SK-N-SH treated with all-trans-retinoic acid at 6 μM for 48 hours (cell line): ENCODE measurements at regions not wholly inside any gene's neighbourhood (a gene's known extent, or its start where the extent isn't known, plus 50 kb on each side); places are given as distances from the start of the nearest gene placed in this dataset.

Experiments used
- PATZ1 ChIP-seq: fragments of 250-450 bp; sonication (Bioruptor Pico); IDR thresholded peaks from 2 replicates; pipeline ENCODE4 v1.8.0; 2020; ENCODE audit warnings: mild to moderate bottlenecking, moderate library complexity, borderline replicate concordance
- SNAI2 ChIP-seq: fragments of 250-450 bp; sonication (Bioruptor Pico); IDR thresholded peaks from 2 replicates; pipeline ENCODE4 v1.5.0; 2020; ENCODE audit warnings: mild to moderate bottlenecking, moderate library complexity
- ZFP3 ChIP-seq: fragments of 250-450 bp; sonication (Bioruptor Pico); IDR thresholded peaks from 2 replicates; pipeline ENCODE4 v1.5.0; 2020; ENCODE audit warnings: mild to moderate bottlenecking, moderate library complexity
- ZNF565 ChIP-seq: fragments of 450-650 bp; formaldehyde crosslinking; conservative IDR thresholded peaks from 2 replicates; pipeline ENCODE4 v1.5.0; 2020; ENCODE audit warnings: low read depth, mild to moderate bottlenecking, moderate library complexity
- ZNF70 ChIP-seq: fragments of 450-650 bp; formaldehyde crosslinking; IDR thresholded peaks from 2 replicates; pipeline ENCODE4 v1.5.0; 2020; ENCODE audit warnings: mild to moderate bottlenecking, moderate library complexity
- TF ChIP-seq, protein P1 (sequence below): fragments of 250-450 bp; sonication (Bioruptor Pico); IDR thresholded peaks from 2 replicates; pipeline ENCODE4 v1.5.1; 2020; ENCODE audit warnings: low read depth, mild to moderate bottlenecking, moderate library complexity

DNA sequence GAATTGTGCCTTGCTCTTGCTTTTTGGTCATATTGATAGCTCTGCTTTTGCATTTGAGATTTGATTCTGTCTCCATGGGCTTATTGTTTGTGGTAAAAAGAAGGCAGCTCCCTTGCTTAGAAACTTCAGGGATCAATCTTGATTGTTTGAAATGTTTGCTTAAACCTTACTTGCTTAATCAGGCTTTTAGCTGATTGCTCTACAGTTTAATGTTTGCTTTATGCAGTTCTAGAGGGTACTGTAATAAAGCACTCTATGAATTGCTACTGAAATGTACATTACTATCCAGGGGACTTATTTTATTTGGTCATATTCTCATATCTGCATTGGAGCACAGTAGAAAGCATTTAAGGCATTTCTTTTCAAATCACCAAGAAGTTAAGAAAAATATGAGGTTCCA, 545.4 kb upstream of the HS3ST5 start:
- no peak for TF ChIP-seq PATZ1 (CRISPR knock-in tag)
- TF ChIP-seq ZFP3 (CRISPR knock-in tag): no peak
- no peak for TF ChIP-seq SNAI2 (CRISPR knock-in tag)
- TF ChIP-seq, protein P1, sequence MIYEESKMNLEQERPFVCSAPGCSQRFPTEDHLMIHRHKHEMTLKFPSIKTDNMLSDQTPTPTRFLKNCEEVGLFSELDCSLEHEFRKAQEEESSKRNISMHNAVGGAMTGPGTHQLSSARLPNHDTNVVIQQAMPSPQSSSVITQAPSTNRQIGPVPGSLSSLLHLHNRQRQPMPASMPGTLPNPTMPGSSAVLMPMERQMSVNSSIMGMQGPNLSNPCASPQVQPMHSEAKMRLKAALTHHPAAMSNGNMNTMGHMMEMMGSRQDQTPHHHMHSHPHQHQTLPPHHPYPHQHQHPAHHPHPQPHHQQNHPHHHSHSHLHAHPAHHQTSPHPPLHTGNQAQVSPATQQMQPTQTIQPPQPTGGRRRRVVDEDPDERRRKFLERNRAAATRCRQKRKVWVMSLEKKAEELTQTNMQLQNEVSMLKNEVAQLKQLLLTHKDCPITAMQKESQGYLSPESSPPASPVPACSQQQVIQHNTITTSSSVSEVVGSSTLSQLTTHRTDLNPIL (CRISPR knock-in tag): no peak
- no peak for TF ChIP-seq ZNF565 (CRISPR knock-in tag)
- no peak for TF ChIP-seq ZNF70 (CRISPR knock-in tag)
